GM23338 (cell line): ENCODE measurements at regions not wholly inside any gene's neighbourhood (a gene's known extent, or its start where the extent isn't known, plus 50 kb on each side); places are given as distances from the start of the nearest gene placed in this dataset.

Experiments
- ATAC-seq: fragments of 200-7000 bp; cut with Tn5 transposase; 3 replicates; pipeline ENCODE4 v1.9.1; 2020
- DNase-seq: peaks from one replicate; pipeline ENCODE4 v3.0.0-alpha.2; 2015; ENCODE audit warnings: low spot score
- H2AFZ ChIP-seq: fragments of 200-600 bp; sonication (generic); 2 replicates; pipeline ENCODE4 v1.8.0; 2016; ENCODE audit warnings: antibody characterized with exemption, mild to moderate bottlenecking, moderate library complexity
- H3F3A ChIP-seq: fragments of 200-600 bp; sonication (generic); replicated peaks from 2 replicates; pipeline ENCODE4 v1.8.0; 2017; ENCODE audit warnings: antibody characterized with exemption, mixed run types, low read depth
- H3K27ac ChIP-seq: fragments of 200-600 bp; sonication (generic); 2 replicates; pipeline ENCODE4 v1.6.1; 2016; ENCODE audit warnings: low read depth
- H3K27me3 ChIP-seq: fragments of 200-600 bp; sonication (generic); 2 replicates; pipeline ENCODE4 v1.8.0; 2016; ENCODE audit warnings: mild to moderate bottlenecking, mixed run types, moderate library complexity; ENCODE audit not compliant: insufficient read depth
- H3K36me3 ChIP-seq: fragments of 200-600 bp; sonication (generic); 2 replicates; pipeline ENCODE4 v1.8.0; 2016; ENCODE audit warnings: mild to moderate bottlenecking; ENCODE audit not compliant: insufficient read depth
- H3K4me1 ChIP-seq: fragments of 200-600 bp; sonication (generic); 2 replicates; pipeline ENCODE4 v1.8.0; 2016; ENCODE audit warnings: mild to moderate bottlenecking, moderate library complexity; ENCODE audit not compliant: insufficient read depth
- H3K4me2 ChIP-seq: fragments of 200-600 bp; sonication (generic); 2 replicates; pipeline ENCODE4 v1.7.1; 2017; ENCODE audit warnings: mixed run types
- H3K4me3 ChIP-seq: fragments of 200-600 bp; sonication (generic); 2 replicates; pipeline ENCODE4 v1.6.1; 2016; ENCODE audit warnings: mixed run types
- H3K79me2 ChIP-seq: fragments of 200-600 bp; sonication (generic); replicated peaks from 2 replicates; pipeline ENCODE4 v1.8.0; 2017; ENCODE audit warnings: mild to moderate bottlenecking; ENCODE audit not compliant: insufficient read depth
- H3K9me2 ChIP-seq: fragments of 200-600 bp; sonication (generic); 2 replicates; pipeline ENCODE4 v1.8.0; 2017; ENCODE audit not compliant: insufficient read depth
- H4K20me1 ChIP-seq: fragments of 200-600 bp; sonication (generic); replicated peaks from 2 replicates; pipeline ENCODE4 v1.8.0; 2017; ENCODE audit warnings: mild to moderate bottlenecking; ENCODE audit not compliant: insufficient read depth
- H3K27ac Mint-ChIP-seq: 2 replicates; pipeline ENCODE4 v1.8.0; 2020; ENCODE audit warnings: inconsistent platforms, mild to moderate bottlenecking, moderate library complexity, mixed read lengths
- H3K27me3 Mint-ChIP-seq: 3 replicates; pipeline ENCODE4 v1.8.0; 2022; ENCODE audit warnings: low read depth, mild to moderate bottlenecking, moderate library complexity, mixed read lengths, inconsistent platforms; ENCODE audit not compliant: insufficient read depth, poor library complexity
- H3K36me3 Mint-ChIP-seq: 3 replicates; pipeline ENCODE4 v1.8.0; 2021; ENCODE audit warnings: low read depth, mild to moderate bottlenecking, inconsistent platforms, moderate library complexity, mixed read lengths
- H3K4me1 Mint-ChIP-seq: 3 replicates; pipeline ENCODE4 v1.8.0; 2020; ENCODE audit warnings: mild to moderate bottlenecking, inconsistent platforms, mixed read lengths
- H3K4me3 Mint-ChIP-seq: 3 replicates; pipeline ENCODE4 v1.8.0; 2021; ENCODE audit warnings: moderate library complexity, mild to moderate bottlenecking, inconsistent platforms, mixed read lengths
- H3K9me3 Mint-ChIP-seq: 3 replicates; pipeline ENCODE4 v1.8.0; 2020; ENCODE audit warnings: moderate library complexity, mild to moderate bottlenecking, inconsistent platforms, mixed read lengths
- CREB1 ChIP-seq: fragments of 250-450 bp; sonication (Bioruptor Pico); IDR thresholded peaks from 2 replicates; pipeline ENCODE4 v1.5.0; 2020; ENCODE audit warnings: low read depth, mild to moderate bottlenecking, moderate library complexity
- EZH2 ChIP-seq: fragments of 200-600 bp; sonication (generic); IDR thresholded peaks from one replicate; pipeline ENCODE4 v1.8.0; 2017; ENCODE audit warnings: antibody characterized with exemption, mild to moderate bottlenecking, low read depth; ENCODE audit not compliant: unreplicated experiment
- EZH2phosphoT487 ChIP-seq: fragments of 200-600 bp; sonication (generic); IDR thresholded peaks from one replicate; pipeline ENCODE4 v1.8.1; 2018; ENCODE audit warnings: antibody characterized with exemption; ENCODE audit not compliant: unreplicated experiment
- JUNB ChIP-seq: IDR thresholded peaks from one replicate; pipeline ENCODE4 v1.6.1; 2016; ENCODE audit warnings: antibody characterized with exemption; ENCODE audit not compliant: unreplicated experiment
- NANOG ChIP-seq: IDR thresholded peaks from 2 replicates; pipeline ENCODE4 v1.6.1; 2016; ENCODE audit warnings: antibody characterized with exemption, borderline replicate concordance
- POLR2AphosphoS5 ChIP-seq: IDR thresholded peaks from 2 replicates; pipeline ENCODE4 v1.6.1; 2016; ENCODE audit warnings: antibody characterized with exemption, low read depth
- STAT1 ChIP-seq: IDR thresholded peaks from one replicate; pipeline ENCODE4 v1.6.1; 2016; ENCODE audit warnings: antibody characterized with exemption; ENCODE audit not compliant: unreplicated experiment
- ZNF114 ChIP-seq: fragments of 250-450 bp; sonication (Bioruptor Pico); IDR thresholded peaks from 2 replicates; pipeline ENCODE4 v1.5.0; 2020; ENCODE audit warnings: mild to moderate bottlenecking, moderate library complexity
- ZNF331 ChIP-seq: fragments of 250-450 bp; sonication (Bioruptor Pico); IDR thresholded peaks from 2 replicates; pipeline ENCODE4 v1.5.0; 2020; ENCODE audit warnings: low read depth, mild to moderate bottlenecking, moderate library complexity
- TF ChIP-seq, protein P1 (sequence below): IDR thresholded peaks from 2 replicates; pipeline ENCODE4 v1.6.1; 2016; ENCODE audit warnings: antibody characterized with exemption
- TF ChIP-seq, protein P2 (sequence below), 2 experiments: fragments of 200-600 bp in 1 of 2; sonication (generic) in 1 of 2; conservative IDR thresholded peaks; 2 replicates each; pipeline versions ENCODE4 v1.5.1 to v1.6.1; 2016 to 2017; ENCODE audit warnings: antibody characterized with exemption in 2 of 2, low read depth in 2 of 2, mild to moderate bottlenecking in 2 of 2, moderate library complexity in 1 of 2
- TF ChIP-seq, protein P3 (sequence below): fragments of 250-450 bp; sonication (Bioruptor Pico); IDR thresholded peaks from 2 replicates; pipeline ENCODE4 v1.5.0; 2020; ENCODE audit warnings: mild to moderate bottlenecking, moderate library complexity
- TF ChIP-seq, protein P4 (sequence below): IDR thresholded peaks from one replicate; pipeline ENCODE4 v1.6.1; 2018; ENCODE audit warnings: antibody characterized with exemption; ENCODE audit not compliant: unreplicated experiment

DNA sequence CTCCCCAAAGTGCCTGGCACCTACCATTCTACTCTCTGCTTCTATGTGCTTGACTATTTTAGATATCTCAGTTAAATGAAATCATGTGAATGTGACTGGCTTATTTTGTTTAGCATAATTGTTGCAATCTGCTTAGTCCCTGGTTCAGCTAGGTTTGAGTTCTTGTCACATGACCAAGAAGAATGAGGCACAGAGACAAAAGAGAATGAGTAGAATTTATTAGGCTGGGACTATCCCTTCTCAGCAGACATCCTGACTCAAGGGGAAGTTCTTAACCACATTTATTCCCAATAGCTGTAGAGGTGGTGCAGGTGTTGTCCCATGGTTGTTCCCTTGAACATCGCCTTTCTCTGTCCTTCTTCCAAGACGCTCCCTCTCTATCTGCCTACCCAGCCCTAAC is 1485.7 kb downstream of the KCNT2 start:
- no peak for ATAC-seq
- Histone ChIP-seq H4K20me1 (no peaks in the 10 kb centered on the region), H3K27me3 (no peaks in the 10 kb centered on the region), H2AFZ (no peak overlapping the region), H3K9me2 (no peaks in the 10 kb centered on the region), H3K79me2 (no peaks in the 10 kb centered on the region), H3K4me2 (no peak overlapping the region), H3K4me3 (no peak overlapping the region), H3K27ac (no peak overlapping the region), H3K4me1 (no peaks in the 10 kb centered on the region), H3F3A (no peaks in the 10 kb centered on the region), H3K36me3 (no peaks in the 10 kb centered on the region)
- TF ChIP-seq JUNB (no peak), STAT1 (no peak), POLR2AphosphoS5 (no peak), ZNF114 (CRISPR knock-in tag) (no peak), NANOG (no peak), EZH2 (no peak), EZH2phosphoT487 (no peak), ZNF331 (CRISPR knock-in tag) (no peak), CREB1 (CRISPR knock-in tag) (no peak)
- TF ChIP-seq, protein P1, sequence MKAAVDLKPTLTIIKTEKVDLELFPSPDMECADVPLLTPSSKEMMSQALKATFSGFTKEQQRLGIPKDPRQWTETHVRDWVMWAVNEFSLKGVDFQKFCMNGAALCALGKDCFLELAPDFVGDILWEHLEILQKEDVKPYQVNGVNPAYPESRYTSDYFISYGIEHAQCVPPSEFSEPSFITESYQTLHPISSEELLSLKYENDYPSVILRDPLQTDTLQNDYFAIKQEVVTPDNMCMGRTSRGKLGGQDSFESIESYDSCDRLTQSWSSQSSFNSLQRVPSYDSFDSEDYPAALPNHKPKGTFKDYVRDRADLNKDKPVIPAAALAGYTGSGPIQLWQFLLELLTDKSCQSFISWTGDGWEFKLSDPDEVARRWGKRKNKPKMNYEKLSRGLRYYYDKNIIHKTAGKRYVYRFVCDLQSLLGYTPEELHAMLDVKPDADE: no peak
- TF ChIP-seq, protein P2, sequence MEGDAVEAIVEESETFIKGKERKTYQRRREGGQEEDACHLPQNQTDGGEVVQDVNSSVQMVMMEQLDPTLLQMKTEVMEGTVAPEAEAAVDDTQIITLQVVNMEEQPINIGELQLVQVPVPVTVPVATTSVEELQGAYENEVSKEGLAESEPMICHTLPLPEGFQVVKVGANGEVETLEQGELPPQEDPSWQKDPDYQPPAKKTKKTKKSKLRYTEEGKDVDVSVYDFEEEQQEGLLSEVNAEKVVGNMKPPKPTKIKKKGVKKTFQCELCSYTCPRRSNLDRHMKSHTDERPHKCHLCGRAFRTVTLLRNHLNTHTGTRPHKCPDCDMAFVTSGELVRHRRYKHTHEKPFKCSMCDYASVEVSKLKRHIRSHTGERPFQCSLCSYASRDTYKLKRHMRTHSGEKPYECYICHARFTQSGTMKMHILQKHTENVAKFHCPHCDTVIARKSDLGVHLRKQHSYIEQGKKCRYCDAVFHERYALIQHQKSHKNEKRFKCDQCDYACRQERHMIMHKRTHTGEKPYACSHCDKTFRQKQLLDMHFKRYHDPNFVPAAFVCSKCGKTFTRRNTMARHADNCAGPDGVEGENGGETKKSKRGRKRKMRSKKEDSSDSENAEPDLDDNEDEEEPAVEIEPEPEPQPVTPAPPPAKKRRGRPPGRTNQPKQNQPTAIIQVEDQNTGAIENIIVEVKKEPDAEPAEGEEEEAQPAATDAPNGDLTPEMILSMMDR (conservative IDR thresholded peaks at IDR 0.05; ENCODE audit: low read depth in 2 of 2): no peak
- TF ChIP-seq, protein P3, sequence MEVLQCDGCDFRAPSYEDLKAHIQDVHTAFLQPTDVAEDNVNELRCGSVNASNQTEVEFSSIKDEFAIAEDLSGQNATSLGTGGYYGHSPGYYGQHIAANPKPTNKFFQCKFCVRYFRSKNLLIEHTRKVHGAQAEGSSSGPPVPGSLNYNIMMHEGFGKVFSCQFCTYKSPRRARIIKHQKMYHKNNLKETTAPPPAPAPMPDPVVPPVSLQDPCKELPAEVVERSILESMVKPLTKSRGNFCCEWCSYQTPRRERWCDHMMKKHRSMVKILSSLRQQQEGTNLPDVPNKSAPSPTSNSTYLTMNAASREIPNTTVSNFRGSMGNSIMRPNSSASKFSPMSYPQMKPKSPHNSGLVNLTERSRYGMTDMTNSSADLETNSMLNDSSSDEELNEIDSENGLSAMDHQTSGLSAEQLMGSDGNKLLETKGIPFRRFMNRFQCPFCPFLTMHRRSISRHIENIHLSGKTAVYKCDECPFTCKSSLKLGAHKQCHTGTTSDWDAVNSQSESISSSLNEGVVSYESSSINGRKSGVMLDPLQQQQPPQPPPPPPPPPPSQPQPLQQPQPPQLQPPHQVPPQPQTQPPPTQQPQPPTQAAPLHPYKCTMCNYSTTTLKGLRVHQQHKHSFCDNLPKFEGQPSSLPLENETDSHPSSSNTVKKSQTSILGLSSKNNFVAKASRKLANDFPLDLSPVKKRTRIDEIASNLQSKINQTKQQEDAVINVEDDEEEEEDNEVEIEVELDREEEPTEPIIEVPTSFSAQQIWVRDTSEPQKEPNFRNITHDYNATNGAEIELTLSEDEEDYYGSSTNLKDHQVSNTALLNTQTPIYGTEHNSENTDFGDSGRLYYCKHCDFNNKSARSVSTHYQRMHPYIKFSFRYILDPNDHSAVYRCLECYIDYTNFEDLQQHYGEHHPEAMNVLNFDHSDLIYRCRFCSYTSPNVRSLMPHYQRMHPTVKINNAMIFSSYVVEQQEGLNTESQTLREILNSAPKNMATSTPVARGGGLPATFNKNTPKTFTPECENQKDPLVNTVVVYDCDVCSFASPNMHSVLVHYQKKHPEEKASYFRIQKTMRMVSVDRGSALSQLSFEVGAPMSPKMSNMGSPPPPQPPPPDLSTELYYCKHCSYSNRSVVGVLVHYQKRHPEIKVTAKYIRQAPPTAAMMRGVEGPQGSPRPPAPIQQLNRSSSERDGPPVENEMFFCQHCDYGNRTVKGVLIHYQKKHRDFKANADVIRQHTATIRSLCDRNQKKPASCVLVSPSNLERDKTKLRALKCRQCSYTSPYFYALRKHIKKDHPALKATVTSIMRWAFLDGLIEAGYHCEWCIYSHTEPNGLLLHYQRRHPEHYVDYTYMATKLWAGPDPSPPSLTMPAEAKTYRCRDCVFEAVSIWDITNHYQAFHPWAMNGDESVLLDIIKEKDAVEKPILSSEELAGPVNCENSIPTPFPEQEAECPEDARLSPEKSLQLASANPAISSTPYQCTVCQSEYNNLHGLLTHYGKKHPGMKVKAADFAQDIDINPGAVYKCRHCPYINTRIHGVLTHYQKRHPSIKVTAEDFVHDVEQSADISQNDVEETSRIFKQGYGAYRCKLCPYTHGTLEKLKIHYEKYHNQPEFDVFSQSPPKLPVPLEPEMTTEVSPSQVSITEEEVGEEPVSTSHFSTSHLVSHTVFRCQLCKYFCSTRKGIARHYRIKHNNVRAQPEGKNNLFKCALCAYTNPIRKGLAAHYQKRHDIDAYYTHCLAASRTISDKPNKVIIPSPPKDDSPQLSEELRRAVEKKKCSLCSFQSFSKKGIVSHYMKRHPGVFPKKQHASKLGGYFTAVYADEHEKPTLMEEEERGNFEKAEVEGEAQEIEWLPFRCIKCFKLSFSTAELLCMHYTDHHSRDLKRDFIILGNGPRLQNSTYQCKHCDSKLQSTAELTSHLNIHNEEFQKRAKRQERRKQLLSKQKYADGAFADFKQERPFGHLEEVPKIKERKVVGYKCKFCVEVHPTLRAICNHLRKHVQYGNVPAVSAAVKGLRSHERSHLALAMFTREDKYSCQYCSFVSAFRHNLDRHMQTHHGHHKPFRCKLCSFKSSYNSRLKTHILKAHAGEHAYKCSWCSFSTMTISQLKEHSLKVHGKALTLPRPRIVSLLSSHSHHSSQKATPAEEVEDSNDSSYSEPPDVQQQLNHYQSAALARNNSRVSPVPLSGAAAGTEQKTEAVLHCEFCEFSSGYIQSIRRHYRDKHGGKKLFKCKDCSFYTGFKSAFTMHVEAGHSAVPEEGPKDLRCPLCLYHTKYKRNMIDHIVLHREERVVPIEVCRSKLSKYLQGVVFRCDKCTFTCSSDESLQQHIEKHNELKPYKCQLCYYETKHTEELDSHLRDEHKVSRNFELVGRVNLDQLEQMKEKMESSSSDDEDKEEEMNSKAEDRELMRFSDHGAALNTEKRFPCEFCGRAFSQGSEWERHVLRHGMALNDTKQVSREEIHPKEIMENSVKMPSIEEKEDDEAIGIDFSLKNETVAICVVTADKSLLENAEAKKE (CRISPR knock-in tag): no peak
- TF ChIP-seq, protein P4, sequence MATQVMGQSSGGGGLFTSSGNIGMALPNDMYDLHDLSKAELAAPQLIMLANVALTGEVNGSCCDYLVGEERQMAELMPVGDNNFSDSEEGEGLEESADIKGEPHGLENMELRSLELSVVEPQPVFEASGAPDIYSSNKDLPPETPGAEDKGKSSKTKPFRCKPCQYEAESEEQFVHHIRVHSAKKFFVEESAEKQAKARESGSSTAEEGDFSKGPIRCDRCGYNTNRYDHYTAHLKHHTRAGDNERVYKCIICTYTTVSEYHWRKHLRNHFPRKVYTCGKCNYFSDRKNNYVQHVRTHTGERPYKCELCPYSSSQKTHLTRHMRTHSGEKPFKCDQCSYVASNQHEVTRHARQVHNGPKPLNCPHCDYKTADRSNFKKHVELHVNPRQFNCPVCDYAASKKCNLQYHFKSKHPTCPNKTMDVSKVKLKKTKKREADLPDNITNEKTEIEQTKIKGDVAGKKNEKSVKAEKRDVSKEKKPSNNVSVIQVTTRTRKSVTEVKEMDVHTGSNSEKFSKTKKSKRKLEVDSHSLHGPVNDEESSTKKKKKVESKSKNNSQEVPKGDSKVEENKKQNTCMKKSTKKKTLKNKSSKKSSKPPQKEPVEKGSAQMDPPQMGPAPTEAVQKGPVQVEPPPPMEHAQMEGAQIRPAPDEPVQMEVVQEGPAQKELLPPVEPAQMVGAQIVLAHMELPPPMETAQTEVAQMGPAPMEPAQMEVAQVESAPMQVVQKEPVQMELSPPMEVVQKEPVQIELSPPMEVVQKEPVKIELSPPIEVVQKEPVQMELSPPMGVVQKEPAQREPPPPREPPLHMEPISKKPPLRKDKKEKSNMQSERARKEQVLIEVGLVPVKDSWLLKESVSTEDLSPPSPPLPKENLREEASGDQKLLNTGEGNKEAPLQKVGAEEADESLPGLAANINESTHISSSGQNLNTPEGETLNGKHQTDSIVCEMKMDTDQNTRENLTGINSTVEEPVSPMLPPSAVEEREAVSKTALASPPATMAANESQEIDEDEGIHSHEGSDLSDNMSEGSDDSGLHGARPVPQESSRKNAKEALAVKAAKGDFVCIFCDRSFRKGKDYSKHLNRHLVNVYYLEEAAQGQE: no peak
- DNase-seq: no peak
- H3K36me3 Mint-ChIP-seq: no peaks in the 10 kb centered on the region
- H3K27me3 Mint-ChIP-seq: no peaks in the 10 kb centered on the region
- H3K9me3 Mint-ChIP-seq: no peaks in the 10 kb centered on the region; the same call in 2 of the 3 replicates
- no peaks in the 10 kb centered on the region for H3K4me1 Mint-ChIP-seq
- no peak overlapping the region for H3K27ac Mint-ChIP-seq
- no peak overlapping the region for H3K4me3 Mint-ChIP-seq
